ENCODE measurements at regions not wholly inside any gene's neighbourhood (a gene's known extent, or its start where the extent isn't known, plus 50 kb on each side); places are given as distances from the start of the nearest gene placed in this dataset.

DNA sequence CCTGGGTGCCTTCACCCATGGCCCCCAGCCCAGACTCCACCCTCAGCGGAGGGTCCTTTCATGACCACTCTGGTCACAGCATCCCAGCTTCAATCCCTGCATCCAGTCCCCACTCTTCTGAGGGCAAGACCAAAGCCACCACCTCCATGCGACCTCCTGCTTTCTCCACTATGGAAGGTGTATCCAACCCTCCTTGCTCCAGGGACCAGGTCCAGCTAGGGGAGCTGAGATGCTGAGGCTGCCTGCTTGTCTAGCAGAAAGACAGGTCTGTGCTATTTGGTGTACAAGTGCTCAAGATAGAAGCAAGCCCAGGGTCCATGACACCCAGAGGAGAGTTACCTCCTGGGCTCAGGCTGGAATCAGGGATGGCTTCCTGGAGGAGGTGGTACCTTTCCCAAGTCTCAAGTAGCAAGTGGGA lies 73.8 kb upstream of the RAB6C start:
- TF ChIP-seq, protein P1, sequence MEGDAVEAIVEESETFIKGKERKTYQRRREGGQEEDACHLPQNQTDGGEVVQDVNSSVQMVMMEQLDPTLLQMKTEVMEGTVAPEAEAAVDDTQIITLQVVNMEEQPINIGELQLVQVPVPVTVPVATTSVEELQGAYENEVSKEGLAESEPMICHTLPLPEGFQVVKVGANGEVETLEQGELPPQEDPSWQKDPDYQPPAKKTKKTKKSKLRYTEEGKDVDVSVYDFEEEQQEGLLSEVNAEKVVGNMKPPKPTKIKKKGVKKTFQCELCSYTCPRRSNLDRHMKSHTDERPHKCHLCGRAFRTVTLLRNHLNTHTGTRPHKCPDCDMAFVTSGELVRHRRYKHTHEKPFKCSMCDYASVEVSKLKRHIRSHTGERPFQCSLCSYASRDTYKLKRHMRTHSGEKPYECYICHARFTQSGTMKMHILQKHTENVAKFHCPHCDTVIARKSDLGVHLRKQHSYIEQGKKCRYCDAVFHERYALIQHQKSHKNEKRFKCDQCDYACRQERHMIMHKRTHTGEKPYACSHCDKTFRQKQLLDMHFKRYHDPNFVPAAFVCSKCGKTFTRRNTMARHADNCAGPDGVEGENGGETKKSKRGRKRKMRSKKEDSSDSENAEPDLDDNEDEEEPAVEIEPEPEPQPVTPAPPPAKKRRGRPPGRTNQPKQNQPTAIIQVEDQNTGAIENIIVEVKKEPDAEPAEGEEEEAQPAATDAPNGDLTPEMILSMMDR (IDR thresholded peaks at IDR 0.05; ENCODE audit: low read depth, low read length, poor library complexity, severe bottlenecking), result no peak
- no peak for TF ChIP-seq EZH2phosphoT487 (IDR thresholded peaks at IDR 0.05; ENCODE audit: borderline replicate concordance, low read length)

Measured in DOHH2 (cell line).